ENCODE measurements at regions not wholly inside any gene's neighbourhood (a gene's known extent, or its start where the extent isn't known, plus 50 kb on each side); places are given as distances from the start of the nearest gene placed in this dataset.

- H4K8ac ChIP-seq (ENCODE audit: low read depth, low read length): no peak overlapping the region
- no peak overlapping the region for H3K56ac ChIP-seq (ENCODE audit: low read length)
- no peak overlapping the region for H2BK15ac ChIP-seq (replicated peaks; ENCODE audit: low read depth)
- H3K18ac ChIP-seq (ENCODE audit: low read length): no peak overlapping the region
- H3K4me1 ChIP-seq (ENCODE audit: control insufficient read depth, low read depth, low read length): no peaks in the 10 kb centered on the region
- no peak overlapping the region for H3K9ac ChIP-seq (ENCODE audit: low read length)
- no peaks in the 10 kb centered on the region for H3K36me3 ChIP-seq (ENCODE audit: control insufficient read depth, insufficient read depth, low read length)
- H3K4me3 ChIP-seq (ENCODE audit: low read length): no peak overlapping the region
- no peak overlapping the region for H2BK120ac ChIP-seq (ENCODE audit: low read depth, low read length)
- DNase-seq: no peak
- H3K4me2 ChIP-seq (ENCODE audit: low read length): no peak overlapping the region
- WGBS (ENCODE audit: extremely low coverage, insufficient coverage, low lambda C conversion rate): no CpG with 5 or more reads among the region's 1 CpG
- no peak overlapping the region for H2AK5ac ChIP-seq (ENCODE audit: low read length)
- no peak overlapping the region for H4K5ac ChIP-seq (ENCODE audit: low read length)
- H3K27me3 ChIP-seq (ENCODE audit: insufficient read depth, low read length, poor library complexity): no peaks in the 10 kb centered on the region
- no peak overlapping the region for H2BK5ac ChIP-seq (ENCODE audit: low read length)
- H3K27ac ChIP-seq (ENCODE audit: low read depth, low read length): no peak overlapping the region
- H3K79me2 ChIP-seq (ENCODE audit: control insufficient read depth, insufficient read depth, low read length): no peaks in the 10 kb centered on the region
- no peaks in the 10 kb centered on the region for H3K79me1 ChIP-seq (ENCODE audit: low read length)
- no peak overlapping the region for H3K23ac ChIP-seq (ENCODE audit: low read length)
- H3K4ac ChIP-seq (ENCODE audit: low read depth, low read length): no peak overlapping the region
These were observed 89.7 kb upstream of the DHRS4 start for GRCh38 chr14:23863836-23864235.

DNA sequence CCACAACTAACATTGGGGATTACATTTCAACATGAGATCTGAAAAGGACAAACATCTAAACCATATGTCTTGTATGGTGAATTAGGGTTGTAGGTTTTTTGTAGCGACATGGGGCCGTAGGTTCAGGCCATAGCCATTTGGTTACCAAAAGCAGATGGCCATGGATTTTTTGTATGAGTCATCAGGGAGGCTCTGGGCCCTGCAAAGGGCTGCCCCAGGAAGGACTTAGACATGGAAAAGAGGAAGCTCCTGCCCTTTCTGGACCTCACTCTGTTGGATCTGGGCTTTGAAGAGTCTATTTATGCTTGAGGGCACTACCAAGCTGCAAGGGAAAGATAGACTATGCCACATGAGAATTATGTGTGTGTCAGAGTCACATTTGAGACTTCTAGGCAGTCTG lies 89.3 kb upstream of the DHRS4 start:
- H3K79me1 ChIP-seq (ENCODE audit: low read length): no peaks in the 10 kb centered on the region
- no peak overlapping the region for H3K23ac ChIP-seq (ENCODE audit: low read length)
- H3K18ac ChIP-seq (ENCODE audit: low read length): no peak overlapping the region
- H3K9ac ChIP-seq (ENCODE audit: low read length): no peak overlapping the region
- no peak overlapping the region for H2BK120ac ChIP-seq (ENCODE audit: low read depth, low read length)
- no peak overlapping the region for H3K4me3 ChIP-seq (ENCODE audit: low read length)
- no peak overlapping the region for H3K56ac ChIP-seq (ENCODE audit: low read length)
- H2BK15ac ChIP-seq (replicated peaks; ENCODE audit: low read depth): no peak overlapping the region
- H3K79me2 ChIP-seq (ENCODE audit: control insufficient read depth, insufficient read depth, low read length): no peaks in the 10 kb centered on the region
- no peak overlapping the region for H3K4me2 ChIP-seq (ENCODE audit: low read length)
- no peaks in the 10 kb centered on the region for H3K27me3 ChIP-seq (ENCODE audit: insufficient read depth, low read length, poor library complexity)
- H4K8ac ChIP-seq (ENCODE audit: low read depth, low read length): no peak overlapping the region
- H2AK5ac ChIP-seq (ENCODE audit: low read length): no peak overlapping the region
- H3K27ac ChIP-seq (ENCODE audit: low read depth, low read length): no peak overlapping the region
- H4K5ac ChIP-seq (ENCODE audit: low read length): no peak overlapping the region
- DNase-seq: no peak
- no peaks in the 10 kb centered on the region for H3K36me3 ChIP-seq (ENCODE audit: control insufficient read depth, insufficient read depth, low read length)
- no peak overlapping the region for H3K4ac ChIP-seq (ENCODE audit: low read depth, low read length)
- no peak overlapping the region for H2BK5ac ChIP-seq (ENCODE audit: low read length)
- WGBS (ENCODE audit: extremely low coverage, insufficient coverage, low lambda C conversion rate): no CpG with 5 or more reads among the region's 2 CpGs
- no peaks in the 10 kb centered on the region for H3K4me1 ChIP-seq (ENCODE audit: control insufficient read depth, low read depth, low read length)

DNA sequence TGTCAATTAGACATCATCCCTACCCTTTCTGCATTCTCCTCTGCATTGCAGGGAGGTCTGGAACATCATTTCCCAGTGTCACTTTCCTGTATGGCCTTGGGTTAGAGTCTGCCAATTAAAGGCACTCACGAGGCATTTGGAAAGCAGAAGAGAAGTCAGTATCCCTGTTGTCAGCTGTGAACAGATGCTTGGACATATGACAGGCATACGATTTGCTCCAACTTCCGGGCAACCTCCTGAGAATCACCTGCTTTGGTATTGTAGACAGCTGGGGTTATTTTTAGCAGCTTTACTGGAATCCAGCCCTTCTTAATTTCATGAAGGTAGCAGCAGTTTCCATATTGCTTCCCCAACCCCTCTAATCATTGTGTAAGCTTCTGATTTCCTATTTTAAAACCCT lies 88.7 kb upstream of the DHRS4 start:
- Histone ChIP-seq H3K4me2 (ENCODE audit: low read length) (no peak overlapping the region), H4K8ac (ENCODE audit: low read depth, low read length) (no peak overlapping the region), H3K56ac (ENCODE audit: low read length) (no peak overlapping the region), H3K4me1 (ENCODE audit: control insufficient read depth, low read depth, low read length) (no peaks in the 10 kb centered on the region), H3K27me3 (ENCODE audit: insufficient read depth, low read length, poor library complexity) (no peaks in the 10 kb centered on the region), H2AK5ac (ENCODE audit: low read length) (no peak overlapping the region), H3K4me3 (ENCODE audit: low read length) (no peak overlapping the region), H3K18ac (ENCODE audit: low read length) (no peak overlapping the region), H3K4ac (ENCODE audit: low read depth, low read length) (no peak overlapping the region), H3K9ac (ENCODE audit: low read length) (no peak overlapping the region), H2BK5ac (ENCODE audit: low read length) (no peak overlapping the region), H3K79me1 (ENCODE audit: low read length) (no peaks in the 10 kb centered on the region), H4K5ac (ENCODE audit: low read length) (no peak overlapping the region), H2BK15ac (replicated peaks; ENCODE audit: low read depth) (no peak overlapping the region), H2BK120ac (ENCODE audit: low read depth, low read length) (no peak overlapping the region), H3K79me2 (ENCODE audit: control insufficient read depth, insufficient read depth, low read length) (no peaks in the 10 kb centered on the region), H3K36me3 (ENCODE audit: control insufficient read depth, insufficient read depth, low read length) (no peaks in the 10 kb centered on the region), H3K27ac (ENCODE audit: low read depth, low read length) (no peak overlapping the region), H3K23ac (ENCODE audit: low read length) (no peak overlapping the region)
- no CpG with 5 or more reads among the region's 3 CpGs for WGBS (ENCODE audit: extremely low coverage, insufficient coverage, low lambda C conversion rate)
- DNase-seq: no peak

GRCh38 chr14:23865502-23865901 lies 88.1 kb upstream of the DHRS4 start:
- Histone ChIP-seq H3K4me3 (ENCODE audit: low read length) (no peak overlapping the region), H3K23ac (ENCODE audit: low read length) (no peak overlapping the region), H4K8ac (ENCODE audit: low read depth, low read length) (no peak overlapping the region), H3K4me2 (ENCODE audit: low read length) (no peak overlapping the region), H2AK5ac (ENCODE audit: low read length) (no peak overlapping the region), H3K36me3 (ENCODE audit: control insufficient read depth, insufficient read depth, low read length) (no peaks in the 10 kb centered on the region), H3K4me1 (ENCODE audit: control insufficient read depth, low read depth, low read length) (no peaks in the 10 kb centered on the region), H2BK120ac (ENCODE audit: low read depth, low read length) (no peak overlapping the region), H2BK5ac (ENCODE audit: low read length) (no peak overlapping the region), H3K56ac (ENCODE audit: low read length) (no peak overlapping the region), H3K18ac (ENCODE audit: low read length) (no peak overlapping the region), H3K79me1 (ENCODE audit: low read length) (no peaks in the 10 kb centered on the region), H4K5ac (ENCODE audit: low read length) (no peak overlapping the region), H3K79me2 (ENCODE audit: control insufficient read depth, insufficient read depth, low read length) (no peaks in the 10 kb centered on the region), H3K27ac (ENCODE audit: low read depth, low read length) (no peak overlapping the region), H3K27me3 (ENCODE audit: insufficient read depth, low read length, poor library complexity) (no peaks in the 10 kb centered on the region), H3K4ac (ENCODE audit: low read depth, low read length) (no peak overlapping the region), H3K9ac (ENCODE audit: low read length) (no peak overlapping the region), H2BK15ac (replicated peaks; ENCODE audit: low read depth) (no peak overlapping the region)
- DNase-seq: no peak
- no CpG with 5 or more reads among the region's 2 CpGs for WGBS (ENCODE audit: extremely low coverage, insufficient coverage, low lambda C conversion rate)

DNA sequence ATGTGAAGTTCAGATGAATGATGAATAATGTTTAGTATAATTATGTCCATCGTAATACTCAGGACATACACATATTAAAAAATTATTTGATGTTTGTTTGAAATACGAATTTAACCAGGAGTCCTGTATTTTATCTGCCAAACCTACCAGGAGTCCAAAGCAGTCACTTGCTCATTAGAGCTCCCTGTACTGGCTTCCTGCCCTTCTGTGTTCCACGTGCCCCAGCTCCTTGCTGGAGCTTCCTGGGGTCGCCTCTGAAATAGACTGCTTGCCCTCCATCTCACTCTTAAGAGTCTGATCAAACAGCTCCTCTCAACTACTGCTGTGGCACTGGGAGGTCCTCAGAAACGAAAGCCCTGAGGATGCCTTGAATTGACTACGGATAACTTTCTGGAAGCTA lies 87.3 kb upstream of the DHRS4 start:
- H3K4ac ChIP-seq (ENCODE audit: low read depth, low read length): no peak overlapping the region
- no peak overlapping the region for H3K4me3 ChIP-seq (ENCODE audit: low read length)
- no peak overlapping the region for H3K18ac ChIP-seq (ENCODE audit: low read length)
- no peak overlapping the region for H2BK5ac ChIP-seq (ENCODE audit: low read length)
- no peak overlapping the region for H3K27ac ChIP-seq (ENCODE audit: low read depth, low read length)
- no peak overlapping the region for H3K23ac ChIP-seq (ENCODE audit: low read length)
- WGBS (ENCODE audit: extremely low coverage, insufficient coverage, low lambda C conversion rate): no CpG with 5 or more reads among the region's 6 CpGs
- H3K79me2 ChIP-seq (ENCODE audit: control insufficient read depth, insufficient read depth, low read length): no peaks in the 10 kb centered on the region
- H3K4me2 ChIP-seq (ENCODE audit: low read length): no peak overlapping the region
- no peaks in the 10 kb centered on the region for H3K27me3 ChIP-seq (ENCODE audit: insufficient read depth, low read length, poor library complexity)
- no peak overlapping the region for H2BK120ac ChIP-seq (ENCODE audit: low read depth, low read length)
- H3K79me1 ChIP-seq (ENCODE audit: low read length): no peaks in the 10 kb centered on the region
- no peak overlapping the region for H2BK15ac ChIP-seq (replicated peaks; ENCODE audit: low read depth)
- DNase-seq: no peak
- H2AK5ac ChIP-seq (ENCODE audit: low read length): no peak overlapping the region
- H3K56ac ChIP-seq (ENCODE audit: low read length): no peak overlapping the region
- no peak overlapping the region for H3K9ac ChIP-seq (ENCODE audit: low read length)
- H3K4me1 ChIP-seq (ENCODE audit: control insufficient read depth, low read depth, low read length): no peaks in the 10 kb centered on the region
- H4K8ac ChIP-seq (ENCODE audit: low read depth, low read length): no peak overlapping the region
- H4K5ac ChIP-seq (ENCODE audit: low read length): no peak overlapping the region
- H3K36me3 ChIP-seq (ENCODE audit: control insufficient read depth, insufficient read depth, low read length): no peaks in the 10 kb centered on the region

DNA sequence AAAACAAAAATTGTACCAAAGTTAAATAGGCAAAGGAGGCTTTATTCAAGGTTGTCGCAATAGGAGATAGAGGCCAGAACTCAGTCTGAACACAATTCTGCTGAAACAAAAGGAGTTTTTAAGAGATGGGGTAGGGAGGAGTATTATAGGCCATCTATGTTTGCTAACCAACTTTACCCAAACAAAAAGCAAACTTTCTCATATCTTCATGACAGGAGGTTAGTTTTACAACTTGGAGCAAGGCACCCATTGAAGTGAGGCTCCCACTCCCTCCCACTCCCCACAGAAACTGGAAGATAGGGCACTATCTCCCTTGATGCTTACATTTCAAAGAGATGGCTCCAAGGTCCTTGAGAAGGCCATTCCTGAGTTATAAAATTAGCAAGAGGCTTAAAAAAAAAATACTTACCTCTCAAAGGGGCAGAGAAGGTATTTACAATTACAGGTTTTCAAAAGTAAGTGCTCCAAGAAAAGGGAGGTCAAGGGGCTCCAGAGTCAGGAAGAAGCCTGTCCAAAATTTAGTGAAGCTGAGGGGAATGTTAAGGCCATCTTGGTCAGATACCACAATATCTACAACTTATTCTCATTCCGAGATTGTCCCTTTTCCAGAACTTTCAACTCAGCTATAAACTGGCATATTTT lies 84.4 kb upstream of the DHRS4 start:
- no peaks in the 10 kb centered on the region for H3K36me3 ChIP-seq (ENCODE audit: control insufficient read depth, insufficient read depth, low read length)
- no peak overlapping the region for H3K4ac ChIP-seq (ENCODE audit: low read depth, low read length)
- no peaks in the 10 kb centered on the region for H3K27me3 ChIP-seq (ENCODE audit: insufficient read depth, low read length, poor library complexity)
- H2BK5ac ChIP-seq (ENCODE audit: low read length): no peak overlapping the region
- H3K4me3 ChIP-seq (ENCODE audit: low read length): no peak overlapping the region
- H2AK5ac ChIP-seq (ENCODE audit: low read length): no peak overlapping the region
- no peaks in the 10 kb centered on the region for H3K4me1 ChIP-seq (ENCODE audit: control insufficient read depth, low read depth, low read length)
- H3K18ac ChIP-seq (ENCODE audit: low read length): no peak overlapping the region
- H2BK15ac ChIP-seq (replicated peaks; ENCODE audit: low read depth): no peak overlapping the region
- no peak overlapping the region for H3K27ac ChIP-seq (ENCODE audit: low read depth, low read length)
- no peak overlapping the region for H3K23ac ChIP-seq (ENCODE audit: low read length)
- no CpG with 5 or more reads among the region's 2 CpGs for WGBS (ENCODE audit: extremely low coverage, insufficient coverage, low lambda C conversion rate)
- H3K9ac ChIP-seq (ENCODE audit: low read length): no peak overlapping the region
- H3K79me1 ChIP-seq (ENCODE audit: low read length): no peaks in the 10 kb centered on the region
- no peak for DNase-seq
- H4K8ac ChIP-seq (ENCODE audit: low read depth, low read length): no peak overlapping the region
- H3K56ac ChIP-seq (ENCODE audit: low read length): no peak overlapping the region
- H3K79me2 ChIP-seq (ENCODE audit: control insufficient read depth, insufficient read depth, low read length): no peaks in the 10 kb centered on the region
- H4K5ac ChIP-seq (ENCODE audit: low read length): no peak overlapping the region
- H2BK120ac ChIP-seq (ENCODE audit: low read depth, low read length): no peak overlapping the region
- no peak overlapping the region for H3K4me2 ChIP-seq (ENCODE audit: low read length)
